ENCODE measurements at regions not wholly inside any gene's neighbourhood (a gene's known extent, or its start where the extent isn't known, plus 50 kb on each side); places are given as distances from the start of the nearest gene placed in this dataset.

- TF ChIP-seq CTCF (IDR thresholded peaks at IDR 0.05; ENCODE audit: low read depth, low read length, missing control alignments), result no peak
- no peak for DNase-seq (ENCODE audit: low read depth)
- no peak overlapping the region for H3K4me3 ChIP-seq (ENCODE audit: low read depth, low read length)
Observed at GRCh38 chr4:3349116-3349515, 56.3 kb downstream of the RGS12 start.

- TF ChIP-seq CTCF (IDR thresholded peaks at IDR 0.05; ENCODE audit: low read depth, low read length, missing control alignments), result no peak
- H3K4me3 ChIP-seq (ENCODE audit: low read depth, low read length), result no peak overlapping the region
- DNase-seq (ENCODE audit: low read depth), result no peak
Observed at GRCh38 chr4:3351997-3352396, 59.2 kb downstream of the RGS12 start.

- TF ChIP-seq CTCF (IDR thresholded peaks at IDR 0.05; ENCODE audit: low read depth, low read length, missing control alignments), result no peak
- no peak for DNase-seq (ENCODE audit: low read depth)
Observed at GRCh38 chr4:3352505-3352904, 59.7 kb downstream of the RGS12 start.

GRCh38 chr4:3352941-3353594 lies 60.2 kb downstream of the RGS12 start:
- TF ChIP-seq CTCF (IDR thresholded peaks at IDR 0.05; ENCODE audit: low read depth, low read length, missing control alignments), result no peak
- no peak for DNase-seq (ENCODE audit: low read depth)
- H3K4me3 ChIP-seq (ENCODE audit: low read depth, low read length), result no peak overlapping the region

More at GRCh38 chr4:3352505-3352904, 59.7 kb downstream of the RGS12 start:
- H3K4me3 ChIP-seq (ENCODE audit: low read depth, low read length), result no peak overlapping the region

- H3K4me3 ChIP-seq (ENCODE audit: low read depth, low read length), result no peak overlapping the region
- TF ChIP-seq CTCF (IDR thresholded peaks at IDR 0.05; ENCODE audit: low read depth, low read length, missing control alignments), result no peak
- no peak for DNase-seq (ENCODE audit: low read depth)
Observed at GRCh38 chr4:3353752-3354454, 61.1 kb downstream of the RGS12 start.

- DNase-seq (ENCODE audit: low read depth), result no peak
Observed at GRCh38 chr4:3354455-3354811, 61.6 kb downstream of the RGS12 start.

More at GRCh38 chr4:3354455-3354811, 61.6 kb downstream of the RGS12 start:
- no peak overlapping the region for H3K4me3 ChIP-seq (ENCODE audit: low read depth, low read length)
- no peak for TF ChIP-seq CTCF (IDR thresholded peaks at IDR 0.05; ENCODE audit: low read depth, low read length, missing control alignments)
